Astrocyte (in vitro differentiated cells and primary cell): ENCODE measurements at regions not wholly inside any gene's neighbourhood (a gene's known extent, or its start where the extent isn't known, plus 50 kb on each side); places are given as distances from the start of the nearest gene placed in this dataset.

Experiments
- CTCF ChIP-seq: IDR thresholded peaks from 2 replicates; pipeline ENCODE4 v1.5.1; 2011; ENCODE audit warnings: low read depth, mild to moderate bottlenecking, inconsistent platforms, low read length, moderate library complexity; ENCODE audit not compliant: insufficient read depth
- EZH2 ChIP-seq: IDR thresholded peaks from 2 replicates; pipeline ENCODE4 v1.6.1; 2012; ENCODE audit warnings: mild to moderate bottlenecking, low read length, inconsistent platforms; ENCODE audit not compliant: insufficient read depth

GRCh38 chr2:222778400-222778799 lies 82.4 kb upstream of the ACSL3 start:
- no peak for TF ChIP-seq CTCF
- no peak for TF ChIP-seq EZH2
